IMR-90 (cell line): ENCODE measurements at regions not wholly inside any gene's neighbourhood (a gene's known extent, or its start where the extent isn't known, plus 50 kb on each side); places are given as distances from the start of the nearest gene placed in this dataset.

Source experiments
- ATAC-seq: fragments of 200-7000 bp; cut with Tn5 transposase; 2 replicates; pipeline ENCODE4 v1.9.1; 2020; ENCODE audit warnings: low read depth, mild to moderate bottlenecking, moderate library complexity
- BruUV-seq: library from RNA; stranded (reverse); fragments of 400-500 nt; replicated peaks from 2 replicates; lab custom pipeline; 2021; lab: Mats Ljungman, UMichigan
- CTCF ChIA-PET: fragments of 300-600 bp; formaldehyde crosslinking; extraction: SDS; loops from one replicate; lab custom pipeline; 2021; ENCODE audit warnings: antibody characterized with exemption; lab: Yijun Ruan, JAX
- POLR2A ChIA-PET: fragments of 300-600 bp; sonication (Branson Sonifier 250); formaldehyde crosslinking; loops from one replicate; lab custom pipeline; 2022; ENCODE audit warnings: antibody characterized with exemption; ENCODE audit not compliant: unreplicated experiment; lab: Charles Lee
- DNase-seq: peaks from one replicate; pipeline ENCODE4 v3.0.0; 2013
- H2AFZ ChIP-seq: replicated peaks from 2 replicates; pipeline ENCODE3; 2013; ENCODE audit warnings: low read length, mild to moderate bottlenecking; ENCODE audit not compliant: poor library complexity
- H2AK5ac ChIP-seq: 2 replicates; pipeline ENCODE4 v1.6.1; 2013; ENCODE audit warnings: low read depth, low read length, inconsistent platforms
- H2AK9ac ChIP-seq: replicated peaks from 2 replicates; pipeline ENCODE3; 2013; ENCODE audit warnings: mild to moderate bottlenecking, low read depth, low read length, moderate library complexity; ENCODE audit not compliant: poor library complexity
- H2BK120ac ChIP-seq: 2 replicates; pipeline ENCODE4 v1.6.1; 2013; ENCODE audit warnings: low read depth, low read length, inconsistent platforms
- H2BK15ac ChIP-seq: 3 replicates; pipeline ENCODE4 v1.6.1; 2013; ENCODE audit warnings: low read depth, low read length, inconsistent platforms
- H2BK20ac ChIP-seq: 2 replicates; pipeline ENCODE4 v1.6.1; 2013; ENCODE audit warnings: low read depth, mild to moderate bottlenecking, inconsistent platforms, low read length, moderate library complexity
- H2BK5ac ChIP-seq: 2 replicates; pipeline ENCODE4 v1.6.1; 2013; ENCODE audit warnings: mild to moderate bottlenecking, low read depth, low read length, inconsistent platforms; ENCODE audit not compliant: poor library complexity, severe bottlenecking
- H3K14ac ChIP-seq: replicated peaks from 2 replicates; pipeline ENCODE4 v1.6.1; 2013; ENCODE audit warnings: low read depth, low read length, inconsistent platforms
- H3K18ac ChIP-seq: 2 replicates; pipeline ENCODE4 v1.6.1; 2013; ENCODE audit warnings: low read depth, low read length, control low read depth
- H3K23ac ChIP-seq: 2 replicates; pipeline ENCODE4 v1.6.1; 2013; ENCODE audit warnings: low read depth, low read length, inconsistent platforms
- H3K27ac ChIP-seq: 2 replicates; pipeline ENCODE4 v1.5.1; 2013; ENCODE audit warnings: mild to moderate bottlenecking, control low read depth, low read length; ENCODE audit not compliant: insufficient read depth
- H3K27me3 ChIP-seq: 2 replicates; pipeline ENCODE4 v1.6.1; 2013; ENCODE audit warnings: low read length; ENCODE audit not compliant: control insufficient read depth, insufficient read depth
- H3K36me3 ChIP-seq: 2 replicates; pipeline ENCODE4 v1.6.1; 2013; ENCODE audit warnings: low read length, mixed read lengths; ENCODE audit not compliant: control insufficient read depth, insufficient read depth
- H3K4ac ChIP-seq: 2 replicates; pipeline ENCODE4 v1.6.1; 2013; ENCODE audit warnings: low read depth, low read length, inconsistent platforms
- H3K4me1 ChIP-seq: 2 replicates; pipeline ENCODE4 v1.6.1; 2013; ENCODE audit warnings: low read length, mixed read lengths; ENCODE audit not compliant: control insufficient read depth, insufficient read depth
- H3K4me2 ChIP-seq: 2 replicates; pipeline ENCODE4 v1.6.1; 2013; ENCODE audit warnings: low read depth, mild to moderate bottlenecking, control low read depth, low read length, moderate library complexity
- H3K4me3 ChIP-seq: 2 replicates; pipeline ENCODE4 v1.5.1; 2013; ENCODE audit warnings: low read depth, mild to moderate bottlenecking, control low read depth, low read length, moderate library complexity; ENCODE audit not compliant: insufficient read depth
- H3K56ac ChIP-seq: 2 replicates; pipeline ENCODE4 v1.6.1; 2013; ENCODE audit warnings: low read length, inconsistent platforms; ENCODE audit not compliant: insufficient read depth; ENCODE audit errors: extremely low read depth
- H3K79me1 ChIP-seq, 2 experiments: 2 replicates each; pipeline ENCODE4 v1.6.1; 2013; ENCODE audit warnings: low read length in 2 of 2, inconsistent platforms in 1 of 2, low read depth in 1 of 2
- H3K9ac ChIP-seq: 2 replicates; pipeline ENCODE4 v1.6.1; 2013; ENCODE audit warnings: low read depth, low read length, control low read depth
- H3K9me1 ChIP-seq: 2 replicates; pipeline ENCODE4 v1.6.1; 2013; ENCODE audit warnings: low read length, inconsistent platforms; ENCODE audit not compliant: insufficient read depth
- H3K9me3 ChIP-seq: 2 replicates; pipeline ENCODE4 v1.6.1; 2013; ENCODE audit warnings: low read length; ENCODE audit not compliant: control insufficient read depth, insufficient read depth
- H4K20me1 ChIP-seq: 2 replicates; pipeline ENCODE4 v1.6.1; 2013; ENCODE audit warnings: low read length, inconsistent platforms; ENCODE audit not compliant: insufficient read depth
- H4K5ac ChIP-seq: 2 replicates; pipeline ENCODE4 v1.6.1; 2013; ENCODE audit warnings: mild to moderate bottlenecking, low read depth, low read length, control low read depth
- H4K8ac ChIP-seq, 2 experiments: 2 replicates each; pipeline ENCODE4 v1.6.1; 2013; ENCODE audit warnings: low read depth in 2 of 2, low read length in 2 of 2, control low read depth in 1 of 2, inconsistent platforms in 1 of 2
- H4K91ac ChIP-seq: 2 replicates; pipeline ENCODE4 v1.6.1; 2013; ENCODE audit warnings: low read depth, low read length, inconsistent platforms; ENCODE audit not compliant: insufficient read depth
- CEBPB ChIP-seq: IDR thresholded peaks from 2 replicates; pipeline ENCODE4 v1.6.1; 2012; ENCODE audit warnings: low read depth, low read length, improper control_type of control experiment
- ELK1 ChIP-seq: fragments of 150-350 bp; IDR thresholded peaks from 2 replicates; pipeline ENCODE4 v1.6.1; 2016; ENCODE audit warnings: low read depth, mild to moderate bottlenecking, low read length, moderate library complexity, borderline replicate concordance
- MAFK ChIP-seq: IDR thresholded peaks from 2 replicates; pipeline ENCODE4 v1.6.1; 2012; ENCODE audit warnings: low read depth, low read length, improper control_type of control experiment
- RAD21 ChIP-seq: IDR thresholded peaks from 2 replicates; pipeline ENCODE4 v1.6.1; 2012; ENCODE audit warnings: low read length, improper control_type of control experiment
- whole genome bisulfite sequencing, 2 experiments: methylation state at CpG; one replicate each; pipeline versions ENCODE4 v1.1.5 to v1.1.7; 2013; ENCODE audit warnings: missing lambda C conversion rate in 2 of 2; ENCODE audit not compliant: insufficient read length in 1 of 2; ENCODE audit errors: extremely low coverage in 2 of 2; 5-methylcytosine and 5-hydroxymethylcytosine counted together
- dilution Hi-C: fragments of 300-500 bp; cut with HindIII; formaldehyde crosslinking; loops from one replicate; pipeline ENCODE4 v1.14.3; 2018; ENCODE audit warnings: low sequenced_read_pairs; ENCODE audit not compliant: unreplicated experiment
- in situ Hi-C: fragments of 300-500 bp; cut with MboI; formaldehyde crosslinking; loops from 3 replicates; pipeline ENCODE4 v1.14.3; 2019; ENCODE audit warnings: low sequenced_read_pairs, inconsistent platforms, mixed read lengths
- intact Hi-C: fragments of 100-400 bp; cut with micrococcal nuclease; formaldehyde crosslinking; loops from 2 replicates; pipeline ENCODE4 v1.10.0; 2022

DNA sequence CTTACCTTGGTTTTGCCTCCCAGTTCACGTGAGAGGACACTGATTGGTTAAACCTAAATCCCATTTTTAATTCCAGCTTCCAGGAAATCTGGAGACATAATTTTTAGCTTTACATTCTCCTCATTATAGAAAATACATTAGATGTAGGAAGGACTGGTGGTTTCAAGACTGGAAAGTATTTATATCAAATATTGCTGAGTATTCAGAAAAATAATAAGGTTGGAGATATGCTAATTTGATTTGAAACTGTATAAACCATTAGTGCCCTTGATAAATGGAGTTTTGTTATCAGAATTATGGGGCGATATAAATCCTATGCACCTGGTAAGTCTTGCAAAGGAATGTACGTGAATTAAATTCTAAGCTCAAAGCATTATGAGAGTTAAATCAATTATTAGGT lies 218.0 kb upstream of the ADGRL4 start:
- H4K20me1 ChIP-seq = no peaks in the 10 kb centered on the region
- H3K4ac ChIP-seq = no peak overlapping the region
- no TSS peak for BruUV-seq
- H3K14ac ChIP-seq = no peak overlapping the region
- no peak overlapping the region for H2BK15ac ChIP-seq
- H3K27ac ChIP-seq = no peak overlapping the region
- no peak overlapping the region for H2AK9ac ChIP-seq
- TF ChIP-seq MAFK (peak; percentile 53), CEBPB (no peak), ELK1 (no peak), RAD21 (no peak)
- ChIA-PET POLR2A (no interaction called here), CTCF (interaction anchor here (0.6 to 1.1 kb wide), 2 partner anchors 10 to 1252 kb away, joined by 4 to 5 read pairs; no protein-coding TSS in a partner anchor)
- no peaks in the 10 kb centered on the region for H3K9me1 ChIP-seq
- no peak overlapping the region for H2BK5ac ChIP-seq
- H2BK120ac ChIP-seq = no peak overlapping the region
- H2BK20ac ChIP-seq = no peak overlapping the region
- no peak overlapping the region for H4K8ac ChIP-seq
- no peak for ATAC-seq
- H3K36me3 ChIP-seq = no peaks in the 10 kb centered on the region
- H3K23ac ChIP-seq = no peak overlapping the region
- no peak overlapping the region for H3K18ac ChIP-seq
- H2AFZ ChIP-seq = no peak overlapping the region
- intact Hi-C loops (no loop called here), dilution Hi-C loops (no loop called here), in situ Hi-C loops (no loop called here)
- H3K79me1 ChIP-seq = no peaks in the 10 kb centered on the region
- no peak overlapping the region for H3K4me2 ChIP-seq
- no peak overlapping the region for H3K4me3 ChIP-seq
- no peak overlapping the region for H3K9ac ChIP-seq
- H3K4me1 ChIP-seq = no peaks in the 10 kb centered on the region
- no CpG with 5 or more reads among the region's 3 CpGs for WGBS, 2 experiments
- no peak overlapping the region for H4K91ac ChIP-seq
- H4K5ac ChIP-seq = no peak overlapping the region
- no peaks in the 10 kb centered on the region for H3K27me3 ChIP-seq
- peaks cover 7% of the 10 kb centered on the region for H3K9me3 ChIP-seq
- H3K56ac ChIP-seq = no peak overlapping the region
- no peak overlapping the region for H2AK5ac ChIP-seq
- DNase-seq = no peak
